Peyer's patch (tissue), 4 donors: ENCODE measurements at regions not wholly inside any gene's neighbourhood (a gene's known extent, or its start where the extent isn't known, plus 50 kb on each side); places are given as distances from the start of the nearest gene placed in this dataset.
"Not testable (repeated sequence)": the region's sequence is repeated elsewhere in the genome, so short reads cannot be mapped to it uniquely, and the experiment has no call there.

Experiments used
- DNase-seq, 3 donors: peaks; one replicate each; pipeline ENCODE4 v3.0.0-alpha.2; 2017 to 2019
- H3K27ac ChIP-seq, 4 donors: fragments of 200-600 bp; sonication (generic); one replicate each; pipeline ENCODE4 v1.5.1; 2016 to 2019
- H3K27me3 ChIP-seq, 2 donors: fragments of 200-600 bp; sonication (generic); one replicate each; pipeline ENCODE4 v1.5.1; 2019
- H3K36me3 ChIP-seq, 3 donors: fragments of 200-600 bp; sonication (generic); one replicate each; pipeline ENCODE4 v1.5.1; 2016 to 2019
- H3K4me1 ChIP-seq, 4 donors: fragments of 200-600 bp; sonication (generic); one replicate each; pipeline ENCODE4 v1.5.1; 2016 to 2019
- H3K4me3 ChIP-seq, 4 donors: fragments of 200-600 bp; sonication (generic); 1 replicate in 3 of 4; 2 replicates in 1 of 4; pipeline ENCODE4 v1.5.1; 2016 to 2019; ENCODE audit warnings: mild to moderate bottlenecking in 1 of 4
- H3K9me3 ChIP-seq, 4 donors: fragments of 200-600 bp; sonication (generic); one replicate each; pipeline ENCODE4 v1.5.1; 2016 to 2019; ENCODE audit warnings: mild to moderate bottlenecking in 1 of 4
- POLR2A ChIP-seq, 2 donors: fragments of 450-650 bp; IDR thresholded peaks; one replicate each; pipeline ENCODE4 v1.5.1; 2017; ENCODE audit warnings: antibody characterized with exemption in 2 of 2, mild to moderate bottlenecking in 2 of 2, moderate library complexity in 2 of 2
- TF ChIP-seq, protein P1 (sequence below), 6 experiments: fragments of 450-650 bp in 4 of 6; fragments of 200-600 bp in 2 of 6; sonication (generic) in 1 of 6; IDR thresholded peaks; one replicate each; pipeline ENCODE4 v1.5.1; 2017 to 2019; ENCODE audit warnings: antibody characterized with exemption in 6 of 6, mild to moderate bottlenecking in 3 of 6, moderate library complexity in 1 of 6

DNA sequence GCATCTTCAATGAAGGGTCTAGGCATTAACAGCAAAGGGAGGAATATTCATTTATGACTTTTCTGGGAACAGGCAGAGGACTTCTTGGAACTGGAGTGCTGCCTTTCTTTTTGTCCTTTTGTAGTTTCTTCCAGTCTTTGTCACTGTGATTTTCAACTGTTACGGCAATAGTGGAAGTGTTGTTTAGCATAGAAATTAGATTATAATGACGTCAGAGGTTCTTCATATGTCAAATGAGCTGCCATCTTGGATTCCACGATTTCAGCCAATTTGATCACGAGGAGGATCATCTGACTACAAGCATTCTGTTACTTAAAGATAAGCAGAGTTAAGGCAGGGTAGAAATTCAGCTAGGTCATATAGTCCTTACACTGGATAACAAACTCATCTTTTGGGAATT lies 239.0 kb downstream of the NEBL start:
- Histone ChIP-seq H3K4me3 (no peak overlapping the region), H3K9me3 (no peaks in the 10 kb centered on the region), H3K27me3 (no peaks in the 10 kb centered on the region), H3K36me3 (no peaks in the 10 kb centered on the region), H3K4me1 (no peaks in the 10 kb centered on the region), H3K27ac (no peak overlapping the region)
- DNase-seq = no peak
- no peak for TF ChIP-seq POLR2A (IDR thresholded peaks at IDR 0.05)
- TF ChIP-seq, protein P1, sequence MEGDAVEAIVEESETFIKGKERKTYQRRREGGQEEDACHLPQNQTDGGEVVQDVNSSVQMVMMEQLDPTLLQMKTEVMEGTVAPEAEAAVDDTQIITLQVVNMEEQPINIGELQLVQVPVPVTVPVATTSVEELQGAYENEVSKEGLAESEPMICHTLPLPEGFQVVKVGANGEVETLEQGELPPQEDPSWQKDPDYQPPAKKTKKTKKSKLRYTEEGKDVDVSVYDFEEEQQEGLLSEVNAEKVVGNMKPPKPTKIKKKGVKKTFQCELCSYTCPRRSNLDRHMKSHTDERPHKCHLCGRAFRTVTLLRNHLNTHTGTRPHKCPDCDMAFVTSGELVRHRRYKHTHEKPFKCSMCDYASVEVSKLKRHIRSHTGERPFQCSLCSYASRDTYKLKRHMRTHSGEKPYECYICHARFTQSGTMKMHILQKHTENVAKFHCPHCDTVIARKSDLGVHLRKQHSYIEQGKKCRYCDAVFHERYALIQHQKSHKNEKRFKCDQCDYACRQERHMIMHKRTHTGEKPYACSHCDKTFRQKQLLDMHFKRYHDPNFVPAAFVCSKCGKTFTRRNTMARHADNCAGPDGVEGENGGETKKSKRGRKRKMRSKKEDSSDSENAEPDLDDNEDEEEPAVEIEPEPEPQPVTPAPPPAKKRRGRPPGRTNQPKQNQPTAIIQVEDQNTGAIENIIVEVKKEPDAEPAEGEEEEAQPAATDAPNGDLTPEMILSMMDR (IDR thresholded peaks at IDR 0.05) = no peak

- TF ChIP-seq, protein P1 (IDR thresholded peaks at IDR 0.05) = no peak
- TF ChIP-seq POLR2A (IDR thresholded peaks at IDR 0.05) = no peak
- H3K27me3 ChIP-seq = no peaks in the 10 kb centered on the region
- no peaks in the 10 kb centered on the region for H3K36me3 ChIP-seq
These were observed 240.2 kb downstream of the NEBL start for GRCh38 chr10:20656886-20657285.

DNA sequence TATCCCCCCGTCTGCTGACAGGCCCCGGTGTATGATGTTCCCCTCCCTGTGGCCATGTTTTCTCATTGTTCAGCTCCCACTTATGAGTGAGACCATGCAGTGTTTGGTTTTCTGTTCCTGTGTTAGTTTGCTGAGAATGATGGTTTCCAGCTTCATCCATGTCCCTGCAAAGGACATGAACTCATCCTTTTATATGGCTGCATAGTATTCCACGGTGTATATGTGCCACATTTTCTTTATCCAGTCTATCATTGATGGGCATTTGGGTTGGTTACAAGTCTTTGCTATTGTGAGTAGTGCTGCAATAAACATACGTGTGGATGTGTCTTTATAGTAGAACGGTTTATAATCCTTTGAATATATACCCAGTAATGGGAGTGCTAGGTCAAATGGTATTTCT lies 244.7 kb downstream of the NEBL start:
- H3K9me3 ChIP-seq = not testable (repeated sequence)

More at GRCh38 chr10:20656886-20657285, 240.2 kb downstream of the NEBL start:
- DNase-seq = no peak
- Histone ChIP-seq H3K27ac (no peak overlapping the region), H3K4me1 (no peaks in the 10 kb centered on the region), H3K9me3 (no peaks in the 10 kb centered on the region), H3K4me3 (no peak overlapping the region)

GRCh38 chr10:20648263-20648874 lies 248.7 kb downstream of the NEBL start:
- H3K9me3 ChIP-seq = no peaks in the 10 kb centered on the region
- H3K36me3 ChIP-seq = no peaks in the 10 kb centered on the region
- TF ChIP-seq, protein P1 (IDR thresholded peaks at IDR 0.05) = no peak
- TF ChIP-seq POLR2A (IDR thresholded peaks at IDR 0.05) = no peak
- H3K4me1 ChIP-seq = no peaks in the 10 kb centered on the region
- H3K27me3 ChIP-seq = no peaks in the 10 kb centered on the region
- no peak overlapping the region for H3K27ac ChIP-seq
- no peak overlapping the region for H3K4me3 ChIP-seq
- DNase-seq = no peak

More for the DNA sequence above, 244.7 kb downstream of the NEBL start:
- not testable (repeated sequence) for H3K36me3 ChIP-seq, H3K4me1 ChIP-seq, H3K27ac ChIP-seq, DNase-seq, H3K27me3 ChIP-seq, H3K4me3 ChIP-seq

GRCh38 chr10:20647756-20648155 lies 249.4 kb downstream of the NEBL start:
- TF ChIP-seq, protein P1 (IDR thresholded peaks at IDR 0.05) = no peak
- TF ChIP-seq POLR2A (IDR thresholded peaks at IDR 0.05) = no peak
- Histone ChIP-seq H3K4me1 (no peaks in the 10 kb centered on the region), H3K4me3 (no peak overlapping the region), H3K27me3 (no peaks in the 10 kb centered on the region), H3K36me3 (no peaks in the 10 kb centered on the region), H3K27ac (no peak overlapping the region), H3K9me3 (no peaks in the 10 kb centered on the region)
- no peak for DNase-seq

- no peak for TF ChIP-seq POLR2A (IDR thresholded peaks at IDR 0.05)
- TF ChIP-seq, protein P1 (IDR thresholded peaks at IDR 0.05) = no peak
- H3K4me1 ChIP-seq = no peaks in the 10 kb centered on the region
- no peak for DNase-seq
- no peaks in the 10 kb centered on the region for H3K9me3 ChIP-seq
- H3K4me3 ChIP-seq = no peak overlapping the region
- H3K27me3 ChIP-seq = no peaks in the 10 kb centered on the region
- H3K27ac ChIP-seq = no peak overlapping the region
- no peaks in the 10 kb centered on the region for H3K36me3 ChIP-seq
These were observed 252.7 kb downstream of the NEBL start for GRCh38 chr10:20644421-20644820.
